HL-60 (cell line): ENCODE measurements at regions not wholly inside any gene's neighbourhood (a gene's known extent, or its start where the extent isn't known, plus 50 kb on each side); places are given as distances from the start of the nearest gene placed in this dataset.

Experiments used
- CTCF ChIP-seq: IDR thresholded peaks from one replicate; pipeline ENCODE4 v1.5.1; 2011; ENCODE audit warnings: low read length, control low read depth, inconsistent platforms; ENCODE audit not compliant: insufficient read depth
- GABPA ChIP-seq: IDR thresholded peaks from 2 replicates; pipeline ENCODE4 v1.6.1; 2012; ENCODE audit warnings: low read depth
- POLR2AphosphoS5 ChIP-seq: IDR thresholded peaks from 2 replicates; pipeline ENCODE4 v1.6.1; 2012; ENCODE audit warnings: low read depth
- REST ChIP-seq: IDR thresholded peaks from 2 replicates; pipeline ENCODE4 v1.6.1; 2012; ENCODE audit warnings: low read depth; ENCODE audit not compliant: insufficient replicate concordance
- SPI1 ChIP-seq: IDR thresholded peaks from 2 replicates; pipeline ENCODE4 v1.6.1; 2012; ENCODE audit warnings: low read depth, mild to moderate bottlenecking, borderline replicate concordance

- TF ChIP-seq SPI1 = no peak
- TF ChIP-seq CTCF = no peak
- no peak for TF ChIP-seq GABPA
- TF ChIP-seq POLR2AphosphoS5 = no peak
- TF ChIP-seq REST = no peak
Observed at GRCh38 chr1:30450148-30450817, 273.1 kb downstream of the MATN1 start.
